Fibroblast of the aortic adventitia (primary cell): ENCODE measurements at regions not wholly inside any gene's neighbourhood (a gene's known extent, or its start where the extent isn't known, plus 50 kb on each side); places are given as distances from the start of the nearest gene placed in this dataset.

Experiments
- DNase-seq: peaks from one replicate; pipeline ENCODE4 v3.0.0-alpha.2; 2010; ENCODE audit warnings: low read depth
- H3K4me3 ChIP-seq: 2 replicates; pipeline ENCODE4 v1.5.1; 2011; ENCODE audit warnings: low read depth, mild to moderate bottlenecking, control low read depth, low read length, moderate library complexity
- CTCF ChIP-seq: IDR thresholded peaks from 2 replicates; pipeline ENCODE4 v1.5.1; 2011; ENCODE audit warnings: mild to moderate bottlenecking, low read length, control low read depth, inconsistent platforms; ENCODE audit not compliant: insufficient read depth

GRCh38 chr1:39145331-39145965 is 59.0 kb upstream of the MACF1 start:
- no peak for TF ChIP-seq CTCF
- no peak overlapping the region for H3K4me3 ChIP-seq
- peak; percentile 45 for DNase-seq

DNA sequence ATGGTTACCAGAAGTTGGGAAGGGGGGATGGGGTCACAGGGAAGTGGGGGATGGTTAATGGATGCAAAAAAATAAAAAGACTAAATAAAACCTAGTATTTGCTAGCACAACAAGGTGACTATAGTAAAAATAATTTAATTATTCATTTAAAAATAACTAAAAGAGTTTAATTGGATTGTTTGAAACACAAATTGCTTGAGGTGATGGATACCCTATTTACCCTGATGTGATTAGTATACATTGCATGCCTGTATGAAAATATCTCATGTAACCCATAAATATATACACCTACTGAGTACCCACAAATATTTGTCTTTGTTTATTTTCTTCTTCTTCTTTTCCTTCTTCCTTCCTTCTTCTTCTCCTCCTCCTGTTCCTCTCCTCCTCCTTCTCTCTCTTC is 57.8 kb upstream of the MACF1 start:
- no peak overlapping the region for H3K4me3 ChIP-seq
- TF ChIP-seq CTCF, result no peak
- DNase-seq, result no peak

DNA sequence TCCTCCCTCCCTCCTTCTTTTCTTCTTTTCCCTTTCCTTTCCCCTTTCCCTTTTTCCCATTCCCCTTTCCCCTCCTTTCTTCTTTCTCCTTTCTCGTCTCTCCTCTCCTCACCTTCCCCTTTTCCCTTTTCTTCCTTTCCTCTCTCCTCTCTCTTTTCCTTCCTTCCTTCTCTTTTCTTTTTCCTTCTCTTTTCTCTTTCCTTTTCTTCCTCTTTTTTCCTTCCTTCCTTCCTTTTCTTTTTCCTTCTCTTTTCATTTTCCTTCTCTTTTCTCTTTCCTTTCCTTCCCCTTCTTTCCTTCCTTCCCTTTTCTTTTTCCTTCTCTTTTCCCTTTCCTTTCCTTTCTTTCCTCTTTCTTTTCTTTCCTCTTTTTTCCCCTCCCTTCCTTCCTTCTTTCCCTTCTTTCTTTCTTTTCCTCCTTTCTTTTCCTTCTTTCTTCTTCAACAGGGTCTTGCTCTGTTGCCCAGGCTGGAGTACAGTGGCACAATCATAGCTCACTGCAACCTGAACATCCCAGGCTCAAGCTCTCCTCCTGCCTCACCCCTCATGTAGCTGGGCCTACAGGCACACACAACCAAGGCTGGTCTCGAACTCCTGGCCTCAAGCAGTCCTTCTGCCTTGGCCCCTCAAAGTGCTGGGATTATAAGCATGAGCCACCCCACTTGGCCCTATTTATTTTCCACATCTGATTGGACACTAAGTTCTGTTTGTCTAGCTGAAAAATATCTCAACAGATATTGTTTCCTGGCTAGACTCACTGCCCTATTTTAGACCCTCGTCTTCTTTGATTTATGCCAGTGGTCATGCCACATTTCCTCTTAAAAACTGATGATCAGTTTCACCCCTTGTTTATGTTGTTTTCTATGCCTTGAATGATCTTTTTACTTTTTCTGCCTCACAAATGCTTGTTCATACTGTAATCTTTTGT is 57.1 kb upstream of the MACF1 start:
- no peak for TF ChIP-seq CTCF
- no peak for DNase-seq
- no peak overlapping the region for H3K4me3 ChIP-seq

DNA sequence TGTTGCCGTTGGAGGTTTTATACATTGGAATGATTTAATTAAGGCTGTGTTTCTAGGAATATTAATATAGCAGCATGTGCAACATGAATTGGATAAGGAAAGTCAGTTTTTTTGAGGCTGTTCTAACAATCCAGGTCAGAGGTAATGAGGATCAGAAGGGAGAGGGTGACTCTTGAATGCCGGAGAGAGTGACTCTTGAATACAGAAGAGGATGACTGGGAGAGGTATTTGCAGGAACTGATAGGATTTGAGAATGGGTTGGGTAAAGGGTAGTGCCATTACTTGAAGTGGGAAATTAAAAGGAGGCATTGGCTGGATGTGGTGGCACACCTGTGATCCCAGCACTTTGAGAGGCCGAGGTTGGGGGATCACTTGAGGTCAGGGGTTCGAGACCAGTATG is 55.6 kb upstream of the MACF1 start:
- DNase-seq, result no peak
- no peak overlapping the region for H3K4me3 ChIP-seq
- no peak for TF ChIP-seq CTCF

DNA sequence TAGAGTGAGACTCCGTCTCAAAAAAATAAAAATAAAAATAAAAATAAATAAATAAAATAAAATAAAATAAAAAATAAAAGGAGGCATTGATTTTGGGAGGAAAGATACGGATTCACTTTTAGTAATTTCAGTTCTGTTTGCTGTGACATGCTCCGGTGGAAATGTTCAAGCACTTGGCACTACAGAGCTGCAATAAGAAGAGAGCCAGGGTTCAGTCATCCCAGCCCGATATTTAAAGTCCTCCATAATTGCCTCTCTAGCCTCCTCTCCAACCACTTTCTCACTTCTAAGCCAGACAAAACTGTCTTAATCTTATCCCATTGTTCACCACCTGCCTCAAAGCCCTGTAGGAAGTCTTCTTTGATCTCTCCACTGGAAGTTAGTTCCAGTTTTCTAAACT is 55.0 kb upstream of the MACF1 start:
- TF ChIP-seq CTCF, result no peak
- no peak for DNase-seq
- H3K4me3 ChIP-seq, result no peak overlapping the region

GRCh38 chr1:39150779-39151178 is 53.7 kb upstream of the MACF1 start:
- TF ChIP-seq CTCF, result no peak
- DNase-seq, result no peak
- H3K4me3 ChIP-seq, result no peak overlapping the region
